ENCODE measurements at regions not wholly inside any gene's neighbourhood (a gene's known extent, or its start where the extent isn't known, plus 50 kb on each side); places are given as distances from the start of the nearest gene placed in this dataset.
"Not testable (repeated sequence)": the region's sequence is repeated elsewhere in the genome, so short reads cannot be mapped to it uniquely, and the experiment has no call there.

DNA sequence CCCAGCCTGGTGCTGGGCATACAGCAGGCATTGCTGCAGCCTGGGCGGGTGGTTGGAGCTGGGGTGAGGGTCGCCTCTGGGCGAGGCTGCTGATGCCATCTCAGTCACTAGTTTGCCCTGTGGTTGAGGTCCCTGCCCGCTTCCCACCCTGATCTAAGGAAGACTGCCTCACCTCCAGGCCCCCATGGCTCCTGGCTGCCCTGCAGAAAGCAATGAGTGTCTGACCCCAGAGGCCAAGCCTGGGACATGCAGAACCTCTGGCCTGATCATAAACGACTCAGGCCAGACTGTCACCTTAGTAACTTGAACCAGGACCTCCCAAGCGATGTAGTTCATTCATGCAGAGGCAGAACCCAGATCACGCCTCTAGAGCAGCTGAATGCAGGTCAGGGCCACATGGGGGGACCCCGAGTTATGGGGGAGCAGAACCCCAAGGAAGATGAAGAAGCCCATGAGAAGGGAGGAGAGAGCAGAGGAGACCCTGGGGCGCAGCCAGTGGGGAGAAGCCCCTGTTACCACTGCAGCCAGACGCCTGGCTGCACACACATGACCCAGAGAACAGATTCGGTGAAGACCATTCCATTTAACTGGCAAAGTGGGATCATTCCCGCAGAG is 213.9 kb downstream of the TBC1D2B start:
- no peak for DNase-seq

DNA sequence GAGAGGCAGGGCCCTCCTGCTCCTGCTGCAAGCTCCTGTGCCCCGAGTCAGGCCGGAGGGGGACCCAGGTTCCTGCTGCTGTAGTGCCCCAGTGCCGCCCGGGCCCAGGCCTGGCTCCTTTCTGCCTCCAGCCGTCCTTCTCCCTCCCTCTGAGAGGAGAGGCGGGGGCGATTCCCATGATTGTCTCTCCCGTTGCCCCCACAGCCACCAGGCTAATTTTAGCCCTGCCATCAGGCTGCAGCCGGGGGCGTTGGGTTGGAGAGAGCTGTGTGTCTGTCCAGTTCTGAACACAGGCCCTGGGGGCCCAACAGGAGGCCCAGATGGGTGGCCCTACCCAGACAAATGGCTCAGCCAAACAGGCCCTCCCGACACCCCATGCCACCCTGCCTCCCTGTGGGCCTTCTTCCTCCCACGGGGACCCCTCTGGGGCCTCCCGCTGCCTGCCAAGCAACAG is 214.8 kb downstream of the TBC1D2B start:
- no peak for DNase-seq

DNA sequence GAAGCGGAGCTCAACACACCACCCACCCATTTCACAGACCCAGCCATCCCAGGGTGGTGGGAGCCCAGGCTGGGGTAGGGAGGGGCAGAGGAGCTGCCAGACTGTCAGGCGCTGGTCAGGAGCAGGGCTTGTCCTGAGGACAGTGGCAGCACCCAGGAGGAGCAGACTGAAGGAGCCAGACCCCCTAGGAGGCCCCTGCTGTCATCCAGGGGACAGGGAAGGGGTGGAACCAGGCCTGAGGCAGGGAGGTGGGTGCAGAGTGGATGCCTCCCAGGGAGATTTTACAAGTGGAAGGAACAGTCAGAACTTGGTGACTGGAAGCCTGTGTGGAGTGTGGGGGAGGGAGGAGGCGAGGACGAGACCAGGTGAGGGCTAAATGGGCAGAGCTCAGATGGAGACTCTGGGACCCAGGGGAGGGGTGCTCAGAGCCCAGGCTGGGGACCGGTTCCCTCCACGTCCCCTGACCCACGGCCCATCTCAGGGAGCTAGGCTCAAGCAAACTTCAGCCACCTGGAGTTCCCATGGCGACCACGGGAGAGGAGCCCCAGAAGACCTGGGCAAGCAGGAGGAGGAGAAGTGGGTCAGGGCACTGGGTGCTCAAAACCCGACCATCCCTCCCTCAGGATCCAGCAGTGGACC is 215.4 kb downstream of the TBC1D2B start:
- not testable (repeated sequence) for DNase-seq

DNA sequence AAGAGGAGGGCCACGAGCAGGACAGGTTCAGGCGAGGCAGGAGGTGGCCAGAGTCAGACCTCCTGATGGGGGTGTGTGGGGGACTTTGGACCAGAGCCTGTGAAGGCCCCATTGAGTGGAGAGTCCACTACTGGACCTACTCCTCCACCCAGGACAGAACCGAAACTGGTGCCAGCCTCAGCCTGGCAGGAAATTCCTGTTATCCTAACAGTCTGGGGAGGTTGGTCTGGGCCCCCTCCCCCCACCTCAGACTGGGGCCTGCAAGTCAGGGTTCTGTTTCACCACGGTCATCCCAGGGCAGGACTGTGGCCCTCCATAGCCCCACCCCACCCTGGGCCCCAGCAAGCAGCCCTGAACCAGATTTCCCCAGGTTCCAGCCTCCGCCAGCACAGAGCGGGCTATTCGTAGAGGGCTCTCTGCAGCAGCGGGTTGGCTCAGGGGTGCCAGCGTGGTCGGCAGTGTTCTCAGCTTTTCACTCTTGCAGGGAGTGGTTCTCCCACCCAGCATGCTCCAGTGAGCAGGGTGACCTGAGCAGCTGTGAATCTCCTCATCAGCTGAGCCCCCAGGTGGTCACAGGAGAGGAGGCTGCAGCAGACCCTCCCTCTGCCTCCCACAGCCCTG is 217.3 kb downstream of the TBC1D2B start:
- no peak for DNase-seq

DNA sequence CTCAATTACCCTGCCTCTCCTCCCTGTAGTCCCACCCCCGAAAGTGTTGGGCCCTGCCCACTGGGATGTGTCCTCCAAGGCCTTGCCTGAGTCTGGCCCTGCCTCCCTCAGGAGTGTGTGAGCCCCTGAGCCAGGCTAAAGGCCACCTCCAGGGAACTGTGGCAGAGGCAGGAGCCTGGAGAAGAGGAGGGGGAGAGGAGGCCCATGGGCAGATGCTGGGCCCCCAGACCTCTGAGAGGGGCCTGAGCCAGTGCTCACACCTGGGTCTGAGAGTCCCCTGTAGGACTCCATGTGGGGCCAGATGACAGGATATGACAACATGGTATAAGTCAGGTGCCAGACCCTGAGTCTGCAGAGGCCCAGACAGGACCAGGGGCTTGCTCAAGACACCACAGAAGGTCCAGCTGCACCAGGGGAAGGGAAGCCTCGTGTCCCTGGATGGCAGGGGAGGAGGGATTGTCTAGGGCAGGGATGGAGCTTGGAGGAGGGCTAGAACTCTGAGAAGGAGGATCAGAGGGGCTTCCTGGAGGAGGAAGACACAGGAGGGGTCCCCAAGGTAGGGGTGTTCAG is 217.9 kb downstream of the TBC1D2B start:
- DNase-seq, result no peak

DNA sequence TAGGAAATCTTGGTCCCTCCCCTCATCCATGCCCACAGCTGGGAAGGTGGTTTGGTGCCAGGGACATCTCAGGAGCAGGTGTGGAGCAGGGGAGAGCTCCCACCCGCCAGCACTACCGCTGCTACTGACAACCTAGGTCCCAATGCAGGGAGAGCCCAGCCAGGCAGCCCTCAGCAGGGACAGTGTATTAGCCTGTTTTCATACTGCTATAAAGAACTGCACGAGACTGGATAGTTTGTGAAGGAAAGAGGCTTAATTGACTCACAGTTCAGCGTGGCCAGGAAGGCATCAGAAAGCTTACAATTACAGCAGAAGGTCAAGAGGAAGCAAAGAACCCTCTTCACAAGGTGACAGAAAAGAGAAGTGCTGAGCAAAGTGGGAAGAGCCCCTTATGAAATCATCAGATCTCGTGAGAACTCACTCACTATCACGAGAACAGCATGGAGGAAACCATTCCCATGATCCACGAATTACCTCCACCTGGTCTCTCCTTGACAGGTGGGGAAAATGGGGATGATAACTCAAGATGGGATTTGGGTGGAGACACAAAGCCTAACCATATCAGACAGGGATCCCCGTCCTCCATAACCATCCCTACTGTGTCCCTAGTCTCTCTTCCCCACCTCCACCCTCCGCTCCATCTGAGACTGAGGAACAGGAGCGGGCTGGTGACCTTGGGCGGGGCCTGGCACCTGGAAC is 218.6 kb downstream of the TBC1D2B start:
- DNase-seq, result no peak

DNA sequence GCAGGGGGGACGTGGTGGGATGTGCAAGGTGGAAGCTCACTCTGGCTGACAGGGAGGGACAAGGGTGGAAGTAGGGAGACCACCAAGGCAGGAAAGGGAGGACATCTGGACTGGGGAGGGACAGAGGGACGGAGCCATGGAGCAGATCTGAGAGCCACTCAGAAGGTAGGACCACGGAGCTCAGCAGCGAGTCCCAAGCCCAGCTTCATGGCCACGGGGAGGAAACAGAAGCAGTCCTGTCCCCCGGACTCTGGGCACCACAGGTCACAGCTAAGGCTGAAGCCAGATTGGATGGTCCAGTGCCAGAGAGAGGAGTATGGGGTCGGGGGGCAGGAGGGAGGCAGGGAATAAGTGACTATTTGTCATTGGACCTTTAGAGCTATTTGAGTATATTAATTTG is 220.1 kb downstream of the TBC1D2B start:
- no peak for DNase-seq

DNA sequence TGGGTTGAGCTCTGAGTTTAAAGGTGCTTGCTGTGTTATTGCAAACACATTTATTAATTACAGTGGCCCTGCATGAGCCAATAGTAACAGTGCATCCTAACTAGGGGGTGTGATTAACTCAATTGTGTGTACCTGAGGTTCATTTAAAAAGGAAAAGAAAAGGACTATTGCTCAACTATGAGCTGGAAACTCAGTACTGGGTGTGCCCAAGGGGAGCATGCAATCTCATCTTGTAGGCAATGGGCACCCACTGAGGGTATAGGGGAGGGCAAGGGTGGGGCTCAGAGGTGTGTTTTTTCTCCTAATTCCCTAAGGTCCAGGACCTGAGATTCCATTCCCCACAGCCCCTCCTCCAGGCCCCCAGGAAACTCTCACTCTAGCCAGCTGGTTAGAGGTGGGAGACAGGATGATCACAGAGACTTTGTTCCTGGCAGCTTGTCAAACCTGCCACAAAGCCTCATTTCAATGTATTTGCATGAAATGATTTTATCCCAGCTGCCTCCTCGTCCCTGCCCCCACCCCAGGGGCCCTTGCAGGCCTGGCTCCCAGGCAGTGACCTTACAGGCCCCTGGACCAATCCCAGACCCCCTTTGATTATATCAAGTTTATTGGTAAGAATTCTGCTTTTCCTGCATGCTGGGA is 220.7 kb downstream of the TBC1D2B start:
- no peak for DNase-seq

DNA sequence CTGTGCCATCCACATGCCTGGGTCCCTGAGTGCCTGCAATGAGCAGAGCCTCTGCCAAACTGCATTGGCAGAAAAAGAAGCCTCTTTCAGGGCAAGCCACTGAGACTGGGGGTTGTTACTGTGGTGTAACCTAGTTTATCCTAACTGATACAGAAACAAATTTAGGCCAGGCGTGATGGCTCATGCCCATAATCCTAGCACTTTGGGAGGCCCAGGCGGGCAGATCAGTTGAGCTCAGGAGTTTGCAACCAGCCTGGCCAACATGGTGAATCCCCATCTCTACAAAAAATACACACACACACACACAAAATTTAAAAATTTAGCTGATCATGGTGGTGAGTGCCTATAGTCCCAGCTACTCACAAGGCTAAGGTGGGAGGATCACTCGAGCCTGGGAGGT is 221.6 kb downstream of the TBC1D2B start:
- no peak for DNase-seq

DNA sequence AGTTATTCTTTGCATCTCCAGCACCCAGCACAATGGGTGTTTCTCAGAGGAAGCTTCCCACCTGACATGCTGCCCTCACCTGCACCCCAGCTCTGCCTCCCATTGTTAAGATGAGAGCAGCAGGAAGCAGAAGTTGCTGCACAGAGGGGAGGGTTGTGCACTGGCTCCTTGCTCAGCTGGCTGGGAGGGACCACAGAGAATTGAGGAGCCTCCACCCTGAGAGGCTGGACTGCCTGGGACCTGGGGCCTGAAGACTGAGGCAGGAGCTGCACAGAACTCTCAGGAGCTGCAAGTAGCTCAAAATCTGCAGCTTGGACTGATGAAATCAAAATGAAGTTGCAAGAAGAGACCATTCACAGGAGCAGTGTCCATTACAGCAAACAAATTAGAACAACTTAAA is 222.3 kb upstream of the LINGO1 start:
- DNase-seq, result no peak

DNA sequence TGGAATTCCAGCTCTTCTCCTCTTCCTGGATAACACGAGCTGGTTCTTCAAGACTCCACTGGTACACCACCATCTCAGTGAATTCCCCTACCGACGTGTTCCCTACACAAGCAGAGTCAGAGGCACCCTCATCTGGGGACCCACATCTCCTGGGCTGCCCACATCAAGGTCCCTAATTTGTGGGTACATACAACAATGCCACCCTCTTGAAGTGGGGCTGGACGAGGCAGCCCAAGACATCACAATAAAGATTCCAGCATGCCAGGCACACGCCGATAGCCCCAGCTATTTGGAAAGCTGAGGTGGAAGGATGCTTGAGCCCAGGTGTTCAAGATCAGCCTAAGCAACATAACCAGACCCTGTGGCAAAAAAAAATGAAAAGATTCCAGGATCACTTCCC is 221.2 kb upstream of the LINGO1 start:
- no peak for DNase-seq

DNA sequence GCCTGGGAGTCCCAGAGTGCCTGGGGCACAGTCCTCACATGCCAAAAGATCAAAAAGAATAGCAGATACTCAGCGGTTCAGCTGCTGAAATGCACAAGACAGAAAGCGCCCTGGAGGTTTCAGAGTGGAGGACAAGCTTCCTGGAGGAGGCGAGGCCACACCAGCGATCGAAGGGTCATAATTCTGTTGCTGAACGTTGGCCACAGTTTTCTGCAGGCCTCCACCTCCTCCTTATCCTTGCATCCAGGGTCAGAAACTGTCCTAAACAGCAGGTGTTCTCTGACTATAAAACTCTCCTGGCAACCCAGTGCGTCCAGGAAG is 220.3 kb upstream of the LINGO1 start:
- no peak for DNase-seq

DNA sequence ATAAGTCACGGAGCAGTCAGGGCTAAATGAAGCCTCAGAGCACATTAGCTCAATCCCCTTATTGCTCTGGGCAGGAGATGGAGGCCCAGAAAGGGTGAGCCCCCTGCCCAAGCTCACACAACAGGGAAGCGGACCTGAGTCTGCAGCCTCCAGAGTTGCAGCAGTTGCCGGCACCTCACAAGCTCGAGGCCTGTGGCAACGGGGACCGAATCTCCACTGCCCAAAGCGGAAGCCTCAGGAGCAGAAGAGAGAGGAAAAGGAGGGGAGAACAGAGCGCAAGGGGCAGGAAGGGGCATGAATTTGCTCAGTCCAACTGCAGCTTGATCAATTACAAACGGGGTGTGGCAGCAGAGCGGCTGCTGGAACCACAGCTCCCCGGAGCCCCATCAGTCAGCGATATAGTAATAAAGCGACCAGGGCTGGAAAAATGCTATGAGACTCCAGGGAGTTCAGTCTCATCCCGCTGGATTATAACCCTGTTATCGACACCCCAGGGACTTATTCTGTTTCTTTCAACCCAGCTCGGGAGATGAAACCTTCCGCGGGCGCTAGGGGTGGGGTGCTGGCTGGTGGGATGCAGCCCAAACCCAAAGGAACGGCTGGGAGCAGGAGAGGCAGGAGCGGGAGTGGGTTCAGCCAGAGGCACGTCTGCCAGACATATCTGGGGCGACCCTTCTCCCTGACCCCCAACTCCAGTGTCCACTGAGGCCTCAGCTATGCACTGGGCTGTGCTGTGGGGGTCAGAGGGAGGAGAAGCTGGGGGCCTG is 219.7 kb upstream of the LINGO1 start:
- DNase-seq, result no peak

DNA sequence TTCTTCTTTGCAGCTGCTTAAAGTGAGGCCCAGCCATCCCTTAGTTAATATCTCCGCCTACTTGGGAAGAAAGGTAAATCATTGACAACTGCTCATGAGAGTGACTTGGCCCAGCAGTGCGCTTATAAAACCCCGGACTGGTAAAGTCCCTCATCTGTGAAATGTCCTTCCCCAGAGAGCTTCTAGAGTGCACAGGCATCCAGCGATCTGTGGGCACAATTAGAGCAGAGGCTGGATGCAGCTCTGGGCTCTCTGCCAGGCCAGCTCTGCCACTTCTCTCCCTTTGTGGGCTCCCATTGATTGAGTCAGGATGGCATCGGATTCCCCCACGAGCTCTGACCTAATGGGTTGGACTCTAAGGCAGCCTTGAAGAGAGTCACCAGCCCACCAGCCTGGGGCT is 219.0 kb upstream of the LINGO1 start:
- no peak for DNase-seq

DNA sequence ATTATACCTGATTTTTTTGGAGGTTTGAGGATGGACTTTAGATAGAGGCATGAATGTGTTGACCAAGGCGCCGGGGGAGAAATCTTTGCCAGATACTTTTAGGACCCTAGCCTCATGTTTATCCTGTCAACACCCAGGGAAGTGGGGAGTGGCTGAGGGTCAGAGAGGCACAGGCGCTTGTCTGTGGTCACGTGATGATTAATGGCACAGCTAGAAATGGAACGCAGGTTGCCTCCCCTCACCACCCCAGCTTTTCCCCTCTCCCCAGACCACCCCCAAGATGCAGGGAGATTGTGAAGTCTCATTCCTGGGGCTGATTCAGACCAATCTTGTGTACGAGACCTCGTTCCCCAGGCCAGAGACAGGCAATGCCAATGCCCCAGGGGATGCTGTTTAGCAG is 218.4 kb upstream of the LINGO1 start:
- DNase-seq, result no peak

DNA sequence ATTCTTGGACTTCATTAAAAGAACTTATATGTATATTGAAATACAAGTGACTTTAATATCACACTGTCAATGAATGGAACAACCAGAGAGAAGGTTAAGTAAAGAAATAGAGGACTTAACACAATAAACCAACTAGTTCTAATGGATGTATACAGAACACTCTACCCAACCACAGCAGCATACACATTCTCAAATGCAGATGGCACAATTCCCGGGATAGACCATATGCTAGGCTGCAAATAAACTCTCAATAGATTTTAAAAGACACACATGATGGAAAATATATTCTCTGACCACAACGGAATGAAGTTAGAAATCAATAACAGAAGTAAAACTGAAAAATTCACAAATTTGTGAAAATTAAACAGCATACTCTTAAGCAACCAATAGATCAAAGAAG is 214.3 kb upstream of the LINGO1 start:
- no peak for DNase-seq

DNA sequence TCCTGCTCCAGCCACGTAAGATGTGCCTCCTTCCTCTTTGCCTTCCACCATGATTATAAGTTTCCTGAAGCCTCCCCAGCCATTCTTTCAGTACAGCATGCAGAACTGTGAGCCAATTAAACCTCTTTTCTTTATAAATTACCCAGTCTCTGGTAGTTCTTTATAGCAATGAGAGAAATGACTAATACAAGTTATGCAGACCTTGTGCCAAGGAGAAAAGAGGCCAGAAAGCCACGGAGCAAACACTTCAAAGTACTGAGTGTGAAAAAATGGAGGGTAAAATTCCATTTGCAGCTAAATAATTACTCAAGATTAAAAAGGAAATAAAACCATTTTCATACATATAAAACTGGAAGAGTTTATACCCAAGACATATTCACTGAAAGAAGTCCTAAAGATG is 213.6 kb upstream of the LINGO1 start:
- no peak for DNase-seq

DNA sequence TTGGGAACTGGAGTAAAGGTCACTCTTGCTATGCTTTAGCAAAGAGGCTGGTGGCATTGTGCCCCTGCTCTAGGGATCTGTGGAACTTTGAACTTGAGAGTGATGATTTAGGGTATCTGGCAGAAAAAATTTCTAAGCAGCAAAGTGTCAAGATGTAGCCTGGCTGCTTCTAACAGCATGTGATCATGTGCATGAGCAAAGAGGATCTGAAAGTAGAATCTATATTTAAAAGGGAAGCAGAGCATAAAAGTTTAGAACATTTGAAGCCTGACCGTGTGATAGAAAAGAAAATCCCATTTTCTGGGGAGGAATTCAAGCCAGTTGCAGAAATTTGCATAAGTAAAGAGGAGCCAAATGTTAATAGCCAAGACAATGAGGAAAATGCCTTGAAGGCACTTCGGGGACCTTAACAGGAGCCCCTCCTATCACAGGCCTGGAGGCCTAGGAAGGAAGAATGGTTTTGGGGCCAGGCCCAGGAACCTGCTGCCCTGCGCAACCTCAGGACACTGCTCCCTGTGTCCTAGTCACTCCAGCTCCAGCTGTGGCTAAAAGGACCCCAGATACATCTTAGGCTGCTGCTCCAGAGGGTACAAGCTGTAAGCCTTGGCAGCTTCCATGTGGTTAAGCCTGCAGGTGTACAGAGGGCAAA is 212.2 kb upstream of the LINGO1 start:
- no peak for DNase-seq

DNA sequence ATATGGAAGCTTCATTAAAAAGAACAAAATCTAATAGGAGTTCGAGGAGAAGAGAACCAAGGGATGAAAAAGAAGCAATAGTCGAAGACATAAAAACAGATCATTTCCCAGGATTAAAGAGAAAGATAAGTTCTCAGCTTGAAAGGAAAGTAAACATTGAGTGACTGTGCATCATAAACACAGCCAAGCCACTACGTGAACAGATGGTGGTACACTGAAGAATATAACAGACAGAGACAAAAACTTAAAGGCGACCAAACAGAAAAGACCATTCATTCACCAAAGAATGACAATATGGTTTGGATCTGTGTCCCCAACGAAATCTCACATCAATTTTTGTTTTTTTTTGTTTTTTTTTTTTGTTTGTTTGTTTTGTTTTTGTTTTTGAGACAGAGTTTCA is 210.8 kb upstream of the LINGO1 start:
- no peak for DNase-seq

DNA sequence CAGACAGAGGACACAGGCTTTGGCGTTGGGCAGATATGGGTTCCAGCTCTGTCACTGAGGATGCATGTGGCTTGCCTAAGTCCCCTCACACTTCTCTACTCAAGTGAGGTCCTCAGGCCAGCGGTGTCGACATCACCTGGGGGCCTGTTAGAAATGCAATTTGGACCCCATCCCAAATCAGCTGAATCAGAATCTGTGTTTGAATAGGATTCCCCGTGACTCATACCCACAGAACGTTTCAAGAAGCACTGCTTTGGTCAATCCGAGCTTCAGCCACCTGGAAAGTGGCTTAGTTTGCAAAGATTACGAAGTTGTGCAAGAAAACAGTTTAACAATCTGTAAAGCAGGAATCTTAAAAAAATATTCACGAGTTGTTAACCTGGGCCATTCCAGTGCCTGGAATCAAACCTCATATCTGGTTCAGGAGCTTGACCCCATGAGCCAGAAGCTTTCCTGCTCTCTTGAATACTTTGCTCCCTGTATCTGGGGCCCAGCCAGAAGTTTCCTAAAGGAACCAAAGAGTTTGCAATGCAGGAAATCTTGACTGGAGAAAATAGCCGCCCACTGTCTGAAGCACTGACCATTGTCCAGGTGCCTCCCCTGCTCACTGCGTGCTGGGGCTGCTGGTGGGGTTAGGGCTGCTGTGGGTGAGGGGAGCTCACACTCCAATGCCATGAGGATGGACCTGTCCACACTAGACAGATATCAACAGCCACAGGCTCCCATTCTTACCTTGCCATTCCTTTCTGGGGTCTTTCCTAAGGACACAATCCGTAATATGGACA is 208.5 kb upstream of the LINGO1 start:
- DNase-seq, result no peak
